ENCODE measurements at regions not wholly inside any gene's neighbourhood (a gene's known extent, or its start where the extent isn't known, plus 50 kb on each side); places are given as distances from the start of the nearest gene placed in this dataset.

- H3K4me3 ChIP-seq (replicated peaks in 1 of 2; ENCODE audit: low read depth in 2 of 2, low read length in 2 of 2), result no peak overlapping the region
- no peak for TF ChIP-seq CTCF (IDR thresholded peaks at IDR 0.05; ENCODE audit: low read depth, low read length)
- no peak for DNase-seq (ENCODE audit: low read depth in 2 of 2)
Observed at GRCh38 chr9:89992326-89993198, 387.8 kb downstream of the GADD45G start.

GRCh38 chr9:89993678-89994630 lies 389.1 kb downstream of the GADD45G start:
- DNase-seq (ENCODE audit: low read depth in 2 of 2), result no peak
- TF ChIP-seq CTCF (IDR thresholded peaks at IDR 0.05; ENCODE audit: low read depth, low read length), result no peak
- H3K4me3 ChIP-seq (replicated peaks in 1 of 2; ENCODE audit: low read depth in 2 of 2, low read length in 2 of 2), result no peak overlapping the region

GRCh38 chr9:89994988-89995613 lies 390.3 kb downstream of the GADD45G start:
- no peak overlapping the region for H3K4me3 ChIP-seq (replicated peaks in 1 of 2; ENCODE audit: low read depth in 2 of 2, low read length in 2 of 2)
- no peak for TF ChIP-seq CTCF (IDR thresholded peaks at IDR 0.05; ENCODE audit: low read depth, low read length)
- DNase-seq (ENCODE audit: low read depth in 2 of 2), result no peak

- no peak for DNase-seq (ENCODE audit: low read depth in 2 of 2)
- no peak for TF ChIP-seq CTCF (IDR thresholded peaks at IDR 0.05; ENCODE audit: low read depth, low read length)
- no peak overlapping the region for H3K4me3 ChIP-seq (replicated peaks in 1 of 2; ENCODE audit: low read depth in 2 of 2, low read length in 2 of 2)
Observed at GRCh38 chr9:89996116-89996515, 391.3 kb downstream of the GADD45G start.

- TF ChIP-seq CTCF (IDR thresholded peaks at IDR 0.05; ENCODE audit: low read depth, low read length), result no peak
- no peak overlapping the region for H3K4me3 ChIP-seq (replicated peaks in 1 of 2; ENCODE audit: low read depth in 2 of 2, low read length in 2 of 2)
- DNase-seq (ENCODE audit: low read depth in 2 of 2), result no peak
Observed at GRCh38 chr9:89996773-89997172, 392.0 kb downstream of the GADD45G start.

GRCh38 chr9:89998633-89999032 lies 393.8 kb downstream of the GADD45G start:
- DNase-seq (ENCODE audit: low read depth in 2 of 2), result no peak
- H3K4me3 ChIP-seq (replicated peaks in 1 of 2; ENCODE audit: low read depth in 2 of 2, low read length in 2 of 2), result no peak overlapping the region
- no peak for TF ChIP-seq CTCF (IDR thresholded peaks at IDR 0.05; ENCODE audit: low read depth, low read length)
